ENCODE measurements at regions not wholly inside any gene's neighbourhood (a gene's known extent, or its start where the extent isn't known, plus 50 kb on each side); places are given as distances from the start of the nearest gene placed in this dataset.

GRCh38 chrX:11952176-11952720 is 186.0 kb upstream of the FRMPD4 start:
- TF ChIP-seq CTCF (conservative IDR thresholded peaks at IDR 0.05 in 1 of 2, IDR thresholded peaks at IDR 0.05 in 1 of 2; ENCODE audit: low read depth in 1 of 2, low read length in 2 of 2) = no peak
- no peak for TF ChIP-seq EZH2 (IDR thresholded peaks at IDR 0.05; ENCODE audit: low read length, missing control alignments)

Measured in fibroblast of lung (primary cell).